ENCODE measurements at regions not wholly inside any gene's neighbourhood (a gene's known extent, or its start where the extent isn't known, plus 50 kb on each side); places are given as distances from the start of the nearest gene placed in this dataset.
"Not testable (repeated sequence)": the region's sequence is repeated elsewhere in the genome, so short reads cannot be mapped to it uniquely, and the experiment has no call there.

DNA sequence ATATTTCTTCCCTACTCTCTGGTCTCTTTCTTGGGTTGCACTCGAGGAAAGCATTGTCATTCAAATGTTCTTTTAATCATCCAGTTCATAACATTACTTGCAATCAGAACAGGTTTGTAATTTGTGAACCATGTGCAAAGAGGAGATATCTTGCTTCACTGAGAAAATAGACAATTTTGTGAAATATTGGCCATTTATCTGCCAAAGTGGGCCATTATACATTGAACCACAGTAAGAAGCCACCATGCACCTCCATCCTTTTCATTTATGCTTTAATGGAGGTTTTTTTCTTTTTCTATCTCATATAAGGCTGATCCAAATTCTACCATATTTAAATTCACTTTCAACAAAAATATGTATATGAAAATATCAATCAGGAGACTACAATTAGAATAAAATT, 335.3 kb upstream of the AADAT start:
- DNase-seq (ENCODE audit: low spot score): no peak

DNA sequence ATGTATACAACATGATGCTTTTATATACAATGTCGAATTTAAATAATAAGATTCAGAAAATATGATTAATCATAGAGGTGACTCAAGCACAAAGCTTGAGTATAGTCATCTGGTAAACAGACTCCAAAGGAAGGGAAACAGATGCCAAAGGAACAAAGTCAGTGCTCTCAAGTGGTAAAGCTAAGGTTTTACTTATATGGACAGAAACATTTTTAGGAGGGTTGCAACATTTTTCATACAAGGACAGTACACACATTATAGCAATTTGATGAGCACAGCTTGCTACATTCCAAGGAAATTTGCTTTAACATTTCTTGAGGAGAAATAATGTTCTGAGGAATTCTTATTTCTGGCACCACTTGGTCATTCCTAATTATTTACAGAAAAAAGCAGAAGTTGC, 333.4 kb upstream of the AADAT start:
- DNase-seq (ENCODE audit: low spot score): no peak

DNA sequence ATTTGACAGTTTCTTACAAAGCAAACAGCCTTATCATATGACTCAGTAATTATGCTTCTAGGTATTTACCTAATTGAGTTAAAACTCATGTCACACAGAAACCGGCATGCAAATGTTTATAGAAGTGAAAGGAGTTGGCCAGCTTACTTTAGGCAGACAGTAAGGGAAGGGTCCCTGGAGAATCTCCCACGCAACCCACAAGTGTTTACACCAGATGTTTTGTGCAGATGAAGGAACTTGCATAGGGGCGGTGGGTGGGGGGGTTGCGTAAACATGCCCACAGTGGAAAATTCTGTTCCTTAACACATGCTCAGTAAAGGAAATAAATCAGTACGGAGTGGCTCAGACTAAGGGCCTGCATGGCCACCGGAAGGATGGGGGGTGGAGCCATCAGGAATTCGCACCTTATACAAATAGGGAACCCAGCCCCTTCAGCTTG, 330.5 kb upstream of the AADAT start:
- no peak for DNase-seq (ENCODE audit: low spot score)

DNA sequence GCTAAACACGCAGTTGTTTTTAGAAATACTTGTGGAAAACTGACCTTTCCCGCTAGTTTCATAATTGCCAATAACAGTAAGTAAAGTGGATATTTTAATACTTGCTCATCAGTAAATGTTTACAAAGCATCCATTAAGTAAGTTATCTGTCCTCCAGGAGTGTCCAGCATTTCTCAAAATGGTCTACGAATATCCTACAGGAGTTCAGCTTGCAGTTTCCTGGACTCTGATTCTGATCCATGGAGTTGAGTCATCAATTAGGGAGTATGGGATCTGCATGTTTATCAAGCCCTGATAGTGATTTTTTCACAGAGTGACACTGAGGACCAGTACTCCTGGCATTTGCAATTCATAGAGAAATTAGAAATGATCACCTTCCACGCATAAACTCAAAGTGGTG, 325.2 kb upstream of the AADAT start:
- DNase-seq (ENCODE audit: low spot score): no peak

- DNase-seq (ENCODE audit: low spot score): no peak
Observed at GRCh38 chr4:170414360-170414759, 324.6 kb upstream of the AADAT start.

GRCh38 chr4:170413951-170414350, 324.2 kb upstream of the AADAT start:
- DNase-seq (ENCODE audit: low spot score): no peak

GRCh38 chr4:170400361-170400760, 310.6 kb upstream of the AADAT start:
- DNase-seq (ENCODE audit: low spot score): no peak

- no peak for DNase-seq (ENCODE audit: low spot score)
Observed at GRCh38 chr4:170399581-170400293, 310.0 kb upstream of the AADAT start.

DNA sequence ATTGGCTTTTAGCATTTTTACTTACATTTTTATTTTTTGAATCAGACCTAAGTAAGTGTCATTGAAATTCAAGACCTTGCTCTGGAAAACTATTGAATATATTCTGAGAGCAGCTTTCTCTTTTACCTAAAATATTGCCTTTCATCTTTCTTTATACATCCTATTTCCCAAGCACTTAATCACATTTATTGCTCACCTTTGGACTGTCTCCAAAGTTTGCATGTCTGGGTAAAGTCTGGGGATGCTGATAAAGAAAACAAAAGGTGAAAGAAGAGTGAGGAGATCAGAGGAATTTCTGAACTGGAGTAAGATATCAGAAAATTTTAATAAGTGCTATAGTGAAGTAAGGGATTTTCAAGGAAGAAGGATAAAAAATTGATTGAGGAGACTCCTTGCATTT, 308.5 kb upstream of the AADAT start:
- no peak for DNase-seq (ENCODE audit: low spot score)

DNA sequence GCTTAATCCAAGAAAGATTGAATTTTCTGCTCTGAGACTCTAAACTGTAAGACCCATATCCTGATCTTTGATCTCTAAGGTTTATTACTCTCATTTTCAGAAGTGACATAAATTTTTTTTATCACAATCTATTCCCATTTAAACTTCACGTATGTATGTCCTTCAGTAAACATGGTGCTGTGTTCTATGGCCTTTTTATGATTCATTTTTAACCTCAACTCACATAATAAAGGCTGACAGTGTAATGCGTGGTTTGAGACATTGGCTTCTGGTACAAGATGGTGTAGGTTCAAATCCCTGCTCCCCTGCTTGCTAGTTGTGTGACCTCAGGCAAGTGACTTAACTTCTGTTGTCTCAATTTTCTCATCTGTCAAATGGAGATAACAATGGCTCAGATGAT, 306.0 kb upstream of the AADAT start:
- DNase-seq (ENCODE audit: low spot score): no peak

GRCh38 chr4:170391066-170391740, 301.4 kb upstream of the AADAT start:
- no peak for DNase-seq (ENCODE audit: low spot score)

- DNase-seq (ENCODE audit: low spot score): no peak
Observed at GRCh38 chr4:170389411-170389810, 299.7 kb upstream of the AADAT start.

DNA sequence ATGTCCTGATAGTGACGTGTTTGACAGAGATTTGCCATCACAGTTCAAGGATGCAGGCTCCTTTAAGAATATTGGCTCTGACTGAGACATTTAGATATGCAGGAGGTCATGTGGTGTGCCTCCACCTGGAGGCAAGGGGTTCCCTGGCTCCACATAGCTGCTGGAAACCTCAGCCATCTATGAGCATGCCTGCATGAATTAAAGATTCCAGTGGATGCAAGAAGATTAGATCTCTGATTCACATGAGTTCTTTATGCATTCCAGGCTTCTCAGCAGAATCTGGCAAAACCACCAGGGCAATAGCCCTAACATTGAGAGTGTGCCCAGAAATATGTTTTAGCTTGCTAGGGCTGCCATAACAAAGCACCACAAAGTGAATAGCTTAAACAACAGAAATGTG, 298.5 kb upstream of the AADAT start:
- DNase-seq (ENCODE audit: low spot score): no peak

DNA sequence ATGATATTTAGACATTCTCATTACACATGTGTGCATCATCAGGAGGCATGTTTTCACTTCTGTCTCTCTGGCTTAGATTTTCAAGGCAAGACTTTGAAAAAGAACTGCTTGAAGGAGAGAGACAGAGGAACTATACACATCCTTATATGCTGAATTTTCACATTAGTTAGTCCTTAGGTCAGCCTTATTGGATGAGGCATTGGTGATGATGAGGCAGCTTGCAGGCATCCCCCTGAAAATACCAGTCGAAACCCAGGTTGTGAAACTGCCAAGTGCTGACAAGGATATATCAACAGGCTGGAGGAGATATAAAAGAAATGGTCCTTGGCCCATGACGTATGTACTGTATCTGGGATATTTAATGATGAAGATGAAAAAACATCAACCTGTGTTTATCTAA, 297.2 kb upstream of the AADAT start:
- no peak for DNase-seq (ENCODE audit: low spot score)

DNA sequence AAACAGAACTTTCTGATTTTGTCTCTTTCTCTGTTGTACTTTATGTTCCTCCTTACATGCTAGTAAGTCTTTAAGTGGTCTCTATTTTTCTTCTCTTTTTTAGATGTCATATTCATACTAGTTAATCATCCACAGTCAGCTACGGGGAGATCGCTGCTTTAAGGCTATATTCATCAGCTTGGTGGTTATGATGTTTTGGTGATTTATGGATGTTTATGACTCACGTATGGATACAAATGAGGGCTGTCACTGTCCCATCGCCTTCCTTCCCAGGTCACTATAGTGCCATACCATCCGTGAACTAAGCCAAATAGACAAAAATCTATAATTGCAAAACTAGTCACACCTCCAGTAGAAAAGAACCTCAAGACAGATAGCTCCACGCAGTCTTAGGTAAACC, 296.8 kb upstream of the AADAT start:
- DNase-seq (ENCODE audit: low spot score): no peak

DNA sequence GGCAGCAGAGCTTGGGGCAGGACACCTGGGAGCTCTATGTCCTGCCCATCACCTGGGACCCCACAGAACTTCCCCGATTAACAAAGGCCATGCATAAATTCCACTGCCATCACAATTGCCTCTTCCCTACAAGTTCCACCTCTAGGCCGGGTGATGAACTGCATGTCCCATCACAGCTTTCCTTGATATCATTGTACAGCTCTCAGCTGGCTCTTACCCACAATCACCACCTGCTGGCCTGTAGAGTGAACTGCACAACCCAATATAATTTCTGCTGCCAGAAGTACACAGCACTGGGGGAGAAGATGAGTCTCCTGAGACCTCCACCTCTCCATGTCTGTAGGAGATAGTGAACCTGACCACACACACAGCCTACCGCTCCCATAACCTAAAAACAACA, 285.0 kb upstream of the AADAT start:
- DNase-seq (ENCODE audit: low spot score): peak; percentile 7

- DNase-seq (ENCODE audit: low spot score): no peak
Observed at GRCh38 chr4:170348945-170349344, 259.2 kb upstream of the AADAT start.

- DNase-seq (ENCODE audit: low spot score): not testable (repeated sequence)
Observed at GRCh38 chr4:170347191-170347590, 257.4 kb upstream of the AADAT start.

- no peak for DNase-seq (ENCODE audit: low spot score)
Observed at GRCh38 chr4:170339522-170339921, 249.8 kb upstream of the AADAT start.

- DNase-seq (ENCODE audit: low spot score): no peak
Observed at GRCh38 chr4:170336238-170336775, 246.6 kb upstream of the AADAT start.

GRCh38 chr4:170325599-170325998, 235.8 kb upstream of the AADAT start:
- no peak for DNase-seq (ENCODE audit: low spot score)

- no peak for DNase-seq (ENCODE audit: low spot score)
Observed at GRCh38 chr4:170323623-170324022, 233.9 kb upstream of the AADAT start.

DNA sequence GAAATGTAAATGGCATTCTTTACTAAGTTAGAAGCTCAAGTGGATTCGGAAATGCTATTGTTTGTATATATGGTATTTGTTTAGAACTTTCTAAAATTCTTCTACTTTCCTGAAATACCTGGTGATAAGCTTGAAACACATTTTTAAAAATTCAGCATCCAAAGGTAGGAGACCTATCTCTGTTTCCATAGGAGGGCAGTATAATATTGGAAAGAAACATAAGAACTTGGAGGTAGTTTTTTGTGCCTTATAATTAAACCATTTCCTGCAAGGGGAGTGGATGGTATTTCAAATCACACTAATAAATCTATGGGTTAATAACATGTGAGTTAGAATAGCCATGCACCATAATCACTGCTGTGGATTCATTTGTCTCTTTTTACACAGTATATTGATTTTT, 217.4 kb upstream of the AADAT start:
- DNase-seq (ENCODE audit: low spot score): no peak

Data from SK-N-DZ (cell line).